GM23338 (cell line): ENCODE measurements at regions not wholly inside any gene's neighbourhood (a gene's known extent, or its start where the extent isn't known, plus 50 kb on each side); places are given as distances from the start of the nearest gene placed in this dataset.

ENCODE experiments used
- ATAC-seq: fragments of 200-7000 bp; cut with Tn5 transposase; 3 replicates; pipeline ENCODE4 v1.9.1; 2020
- DNase-seq: peaks from one replicate; pipeline ENCODE4 v3.0.0-alpha.2; 2015; ENCODE audit warnings: low spot score
- H2AFZ ChIP-seq: fragments of 200-600 bp; sonication (generic); 2 replicates; pipeline ENCODE4 v1.8.0; 2016; ENCODE audit warnings: antibody characterized with exemption, mild to moderate bottlenecking, moderate library complexity
- H3F3A ChIP-seq: fragments of 200-600 bp; sonication (generic); replicated peaks from 2 replicates; pipeline ENCODE4 v1.8.0; 2017; ENCODE audit warnings: antibody characterized with exemption, mixed run types, low read depth
- H3K27ac ChIP-seq: fragments of 200-600 bp; sonication (generic); 2 replicates; pipeline ENCODE4 v1.6.1; 2016; ENCODE audit warnings: low read depth
- H3K27me3 ChIP-seq: fragments of 200-600 bp; sonication (generic); 2 replicates; pipeline ENCODE4 v1.8.0; 2016; ENCODE audit warnings: mild to moderate bottlenecking, mixed run types, moderate library complexity; ENCODE audit not compliant: insufficient read depth
- H3K36me3 ChIP-seq: fragments of 200-600 bp; sonication (generic); 2 replicates; pipeline ENCODE4 v1.8.0; 2016; ENCODE audit warnings: mild to moderate bottlenecking; ENCODE audit not compliant: insufficient read depth
- H3K4me1 ChIP-seq: fragments of 200-600 bp; sonication (generic); 2 replicates; pipeline ENCODE4 v1.8.0; 2016; ENCODE audit warnings: mild to moderate bottlenecking, moderate library complexity; ENCODE audit not compliant: insufficient read depth
- H3K4me2 ChIP-seq: fragments of 200-600 bp; sonication (generic); 2 replicates; pipeline ENCODE4 v1.7.1; 2017; ENCODE audit warnings: mixed run types
- H3K4me3 ChIP-seq: fragments of 200-600 bp; sonication (generic); 2 replicates; pipeline ENCODE4 v1.6.1; 2016; ENCODE audit warnings: mixed run types
- H3K79me2 ChIP-seq: fragments of 200-600 bp; sonication (generic); replicated peaks from 2 replicates; pipeline ENCODE4 v1.8.0; 2017; ENCODE audit warnings: mild to moderate bottlenecking; ENCODE audit not compliant: insufficient read depth
- H3K9me2 ChIP-seq: fragments of 200-600 bp; sonication (generic); 2 replicates; pipeline ENCODE4 v1.8.0; 2017; ENCODE audit not compliant: insufficient read depth
- H4K20me1 ChIP-seq: fragments of 200-600 bp; sonication (generic); replicated peaks from 2 replicates; pipeline ENCODE4 v1.8.0; 2017; ENCODE audit warnings: mild to moderate bottlenecking; ENCODE audit not compliant: insufficient read depth
- H3K27ac Mint-ChIP-seq: 2 replicates; pipeline ENCODE4 v1.8.0; 2020; ENCODE audit warnings: inconsistent platforms, mild to moderate bottlenecking, moderate library complexity, mixed read lengths
- H3K27me3 Mint-ChIP-seq: 3 replicates; pipeline ENCODE4 v1.8.0; 2022; ENCODE audit warnings: low read depth, mild to moderate bottlenecking, moderate library complexity, mixed read lengths, inconsistent platforms; ENCODE audit not compliant: insufficient read depth, poor library complexity
- H3K36me3 Mint-ChIP-seq: 3 replicates; pipeline ENCODE4 v1.8.0; 2021; ENCODE audit warnings: low read depth, mild to moderate bottlenecking, inconsistent platforms, moderate library complexity, mixed read lengths
- H3K4me1 Mint-ChIP-seq: 3 replicates; pipeline ENCODE4 v1.8.0; 2020; ENCODE audit warnings: mild to moderate bottlenecking, inconsistent platforms, mixed read lengths
- H3K4me3 Mint-ChIP-seq: 3 replicates; pipeline ENCODE4 v1.8.0; 2021; ENCODE audit warnings: moderate library complexity, mild to moderate bottlenecking, inconsistent platforms, mixed read lengths
- H3K9me3 Mint-ChIP-seq: 3 replicates; pipeline ENCODE4 v1.8.0; 2020; ENCODE audit warnings: moderate library complexity, mild to moderate bottlenecking, inconsistent platforms, mixed read lengths
- CREB1 ChIP-seq: fragments of 250-450 bp; sonication (Bioruptor Pico); IDR thresholded peaks from 2 replicates; pipeline ENCODE4 v1.5.0; 2020; ENCODE audit warnings: low read depth, mild to moderate bottlenecking, moderate library complexity
- EZH2 ChIP-seq: fragments of 200-600 bp; sonication (generic); IDR thresholded peaks from one replicate; pipeline ENCODE4 v1.8.0; 2017; ENCODE audit warnings: antibody characterized with exemption, mild to moderate bottlenecking, low read depth; ENCODE audit not compliant: unreplicated experiment
- JUNB ChIP-seq: IDR thresholded peaks from one replicate; pipeline ENCODE4 v1.6.1; 2016; ENCODE audit warnings: antibody characterized with exemption; ENCODE audit not compliant: unreplicated experiment
- NANOG ChIP-seq: IDR thresholded peaks from 2 replicates; pipeline ENCODE4 v1.6.1; 2016; ENCODE audit warnings: antibody characterized with exemption, borderline replicate concordance
- POLR2AphosphoS5 ChIP-seq: IDR thresholded peaks from 2 replicates; pipeline ENCODE4 v1.6.1; 2016; ENCODE audit warnings: antibody characterized with exemption, low read depth
- STAT1 ChIP-seq: IDR thresholded peaks from one replicate; pipeline ENCODE4 v1.6.1; 2016; ENCODE audit warnings: antibody characterized with exemption; ENCODE audit not compliant: unreplicated experiment
- ZNF114 ChIP-seq: fragments of 250-450 bp; sonication (Bioruptor Pico); IDR thresholded peaks from 2 replicates; pipeline ENCODE4 v1.5.0; 2020; ENCODE audit warnings: mild to moderate bottlenecking, moderate library complexity
- ZNF331 ChIP-seq: fragments of 250-450 bp; sonication (Bioruptor Pico); IDR thresholded peaks from 2 replicates; pipeline ENCODE4 v1.5.0; 2020; ENCODE audit warnings: low read depth, mild to moderate bottlenecking, moderate library complexity
- TF ChIP-seq, protein P1 (sequence below), 2 experiments: fragments of 200-600 bp in 1 of 2; sonication (generic) in 1 of 2; conservative IDR thresholded peaks; 2 replicates each; pipeline versions ENCODE4 v1.5.1 to v1.6.1; 2016 to 2017; ENCODE audit warnings: antibody characterized with exemption in 2 of 2, low read depth in 2 of 2, mild to moderate bottlenecking in 2 of 2, moderate library complexity in 1 of 2
- TF ChIP-seq, protein P2 (sequence below): IDR thresholded peaks from 2 replicates; pipeline ENCODE4 v1.6.1; 2016; ENCODE audit warnings: antibody characterized with exemption
- TF ChIP-seq, protein P3 (sequence below): fragments of 250-450 bp; sonication (Bioruptor Pico); IDR thresholded peaks from 2 replicates; pipeline ENCODE4 v1.5.0; 2020; ENCODE audit warnings: mild to moderate bottlenecking, moderate library complexity
- TF ChIP-seq, protein P4 (sequence below): IDR thresholded peaks from one replicate; pipeline ENCODE4 v1.6.1; 2018; ENCODE audit warnings: antibody characterized with exemption; ENCODE audit not compliant: unreplicated experiment

DNA sequence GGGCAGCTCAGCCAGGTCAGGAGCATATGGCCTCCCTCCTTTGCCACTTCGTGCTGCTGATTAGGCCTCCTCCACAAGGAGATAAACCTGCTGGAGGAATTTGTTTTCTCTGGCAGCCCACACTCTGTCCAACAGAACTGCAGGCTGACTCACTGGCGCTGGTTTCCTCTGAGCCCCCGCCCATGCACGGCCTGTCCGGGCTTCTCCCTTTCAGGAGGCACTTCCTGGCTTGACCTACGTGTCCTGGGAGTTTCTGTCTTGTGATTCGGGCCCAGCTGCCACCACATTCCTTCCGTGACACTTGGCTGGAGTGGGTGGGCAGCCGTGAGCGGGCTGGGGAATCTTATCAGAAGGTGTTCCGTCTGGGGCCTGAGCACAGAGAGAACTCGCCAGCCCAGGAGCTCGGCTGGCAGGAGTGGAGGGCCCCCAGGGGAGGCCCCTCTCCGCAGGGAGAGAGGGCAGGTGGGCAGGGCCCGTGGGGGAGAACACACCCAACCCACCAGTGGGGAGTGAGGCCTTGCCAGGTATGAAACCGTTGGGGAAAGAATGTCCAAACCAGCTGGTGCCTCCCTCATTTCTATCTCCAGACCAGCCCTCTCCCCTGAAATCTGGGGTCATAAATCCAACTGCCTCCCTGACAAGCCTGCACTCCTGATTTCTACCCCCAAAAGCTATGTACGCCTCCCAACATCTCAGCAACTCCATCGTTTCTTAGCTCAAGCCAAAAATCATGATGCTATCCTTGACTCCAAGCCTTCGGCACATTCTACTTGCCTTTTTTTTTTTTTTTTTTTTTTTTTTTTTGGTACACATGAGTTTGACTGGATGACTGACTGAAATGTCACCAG lies 110.6 kb upstream of the MEF2A start (continued):
- TF ChIP-seq, protein P1, sequence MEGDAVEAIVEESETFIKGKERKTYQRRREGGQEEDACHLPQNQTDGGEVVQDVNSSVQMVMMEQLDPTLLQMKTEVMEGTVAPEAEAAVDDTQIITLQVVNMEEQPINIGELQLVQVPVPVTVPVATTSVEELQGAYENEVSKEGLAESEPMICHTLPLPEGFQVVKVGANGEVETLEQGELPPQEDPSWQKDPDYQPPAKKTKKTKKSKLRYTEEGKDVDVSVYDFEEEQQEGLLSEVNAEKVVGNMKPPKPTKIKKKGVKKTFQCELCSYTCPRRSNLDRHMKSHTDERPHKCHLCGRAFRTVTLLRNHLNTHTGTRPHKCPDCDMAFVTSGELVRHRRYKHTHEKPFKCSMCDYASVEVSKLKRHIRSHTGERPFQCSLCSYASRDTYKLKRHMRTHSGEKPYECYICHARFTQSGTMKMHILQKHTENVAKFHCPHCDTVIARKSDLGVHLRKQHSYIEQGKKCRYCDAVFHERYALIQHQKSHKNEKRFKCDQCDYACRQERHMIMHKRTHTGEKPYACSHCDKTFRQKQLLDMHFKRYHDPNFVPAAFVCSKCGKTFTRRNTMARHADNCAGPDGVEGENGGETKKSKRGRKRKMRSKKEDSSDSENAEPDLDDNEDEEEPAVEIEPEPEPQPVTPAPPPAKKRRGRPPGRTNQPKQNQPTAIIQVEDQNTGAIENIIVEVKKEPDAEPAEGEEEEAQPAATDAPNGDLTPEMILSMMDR (conservative IDR thresholded peaks at IDR 0.05; ENCODE audit: low read depth in 2 of 2), result no peak

DNA sequence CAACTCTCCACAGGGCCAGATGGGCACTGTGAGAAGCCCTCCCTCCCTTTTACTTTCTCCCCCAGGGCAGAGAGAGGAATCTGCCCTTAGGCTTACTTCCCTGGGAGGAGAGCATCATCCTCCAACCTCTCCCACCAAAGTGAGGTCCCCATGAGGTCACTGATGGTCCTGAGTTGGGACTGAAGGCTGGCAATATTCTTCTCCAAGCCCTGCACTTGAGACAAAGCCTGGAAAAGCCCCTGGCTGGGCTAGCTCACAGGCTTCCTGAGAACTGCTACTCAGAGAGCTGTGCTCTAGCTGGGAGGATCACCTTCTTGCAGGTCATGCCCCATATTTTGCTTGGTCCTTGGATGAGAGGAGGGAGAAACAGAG lies 110.0 kb upstream of the MEF2A start:
- H3K9me2 ChIP-seq, result no peaks in the 10 kb centered on the region
- no peak overlapping the region for H3K4me2 ChIP-seq
- no peak overlapping the region for H3K27ac ChIP-seq
- no peaks in the 10 kb centered on the region for H3K79me2 ChIP-seq
- DNase-seq (no peak), ATAC-seq (no peak)
- no peak overlapping the region for H2AFZ ChIP-seq
- Mint-ChIP-seq H3K27ac (no peak overlapping the region), H3K4me3 (no peak overlapping the region), H3K36me3 (no peaks in the 10 kb centered on the region; the same call in 2 of the 3 replicates), H3K4me1 (no peaks in the 10 kb centered on the region), H3K9me3 (peaks cover 7% of the 10 kb centered on the region; the same call in 2 of the 3 replicates), H3K27me3 (peaks cover 8% of the 10 kb centered on the region)
- H3K36me3 ChIP-seq, result no peaks in the 10 kb centered on the region; the same call in 1 of the 2 replicates
- H3F3A ChIP-seq, result no peaks in the 10 kb centered on the region
- no peaks in the 10 kb centered on the region for H3K4me1 ChIP-seq
- TF ChIP-seq NANOG (no peak), JUNB (no peak), EZH2 (no peak), ZNF331 (CRISPR knock-in tag) (no peak), CREB1 (CRISPR knock-in tag) (no peak), POLR2AphosphoS5 (no peak), STAT1 (no peak), ZNF114 (no peak)
- TF ChIP-seq, protein P2, sequence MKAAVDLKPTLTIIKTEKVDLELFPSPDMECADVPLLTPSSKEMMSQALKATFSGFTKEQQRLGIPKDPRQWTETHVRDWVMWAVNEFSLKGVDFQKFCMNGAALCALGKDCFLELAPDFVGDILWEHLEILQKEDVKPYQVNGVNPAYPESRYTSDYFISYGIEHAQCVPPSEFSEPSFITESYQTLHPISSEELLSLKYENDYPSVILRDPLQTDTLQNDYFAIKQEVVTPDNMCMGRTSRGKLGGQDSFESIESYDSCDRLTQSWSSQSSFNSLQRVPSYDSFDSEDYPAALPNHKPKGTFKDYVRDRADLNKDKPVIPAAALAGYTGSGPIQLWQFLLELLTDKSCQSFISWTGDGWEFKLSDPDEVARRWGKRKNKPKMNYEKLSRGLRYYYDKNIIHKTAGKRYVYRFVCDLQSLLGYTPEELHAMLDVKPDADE, result no peak
- TF ChIP-seq, protein P3, sequence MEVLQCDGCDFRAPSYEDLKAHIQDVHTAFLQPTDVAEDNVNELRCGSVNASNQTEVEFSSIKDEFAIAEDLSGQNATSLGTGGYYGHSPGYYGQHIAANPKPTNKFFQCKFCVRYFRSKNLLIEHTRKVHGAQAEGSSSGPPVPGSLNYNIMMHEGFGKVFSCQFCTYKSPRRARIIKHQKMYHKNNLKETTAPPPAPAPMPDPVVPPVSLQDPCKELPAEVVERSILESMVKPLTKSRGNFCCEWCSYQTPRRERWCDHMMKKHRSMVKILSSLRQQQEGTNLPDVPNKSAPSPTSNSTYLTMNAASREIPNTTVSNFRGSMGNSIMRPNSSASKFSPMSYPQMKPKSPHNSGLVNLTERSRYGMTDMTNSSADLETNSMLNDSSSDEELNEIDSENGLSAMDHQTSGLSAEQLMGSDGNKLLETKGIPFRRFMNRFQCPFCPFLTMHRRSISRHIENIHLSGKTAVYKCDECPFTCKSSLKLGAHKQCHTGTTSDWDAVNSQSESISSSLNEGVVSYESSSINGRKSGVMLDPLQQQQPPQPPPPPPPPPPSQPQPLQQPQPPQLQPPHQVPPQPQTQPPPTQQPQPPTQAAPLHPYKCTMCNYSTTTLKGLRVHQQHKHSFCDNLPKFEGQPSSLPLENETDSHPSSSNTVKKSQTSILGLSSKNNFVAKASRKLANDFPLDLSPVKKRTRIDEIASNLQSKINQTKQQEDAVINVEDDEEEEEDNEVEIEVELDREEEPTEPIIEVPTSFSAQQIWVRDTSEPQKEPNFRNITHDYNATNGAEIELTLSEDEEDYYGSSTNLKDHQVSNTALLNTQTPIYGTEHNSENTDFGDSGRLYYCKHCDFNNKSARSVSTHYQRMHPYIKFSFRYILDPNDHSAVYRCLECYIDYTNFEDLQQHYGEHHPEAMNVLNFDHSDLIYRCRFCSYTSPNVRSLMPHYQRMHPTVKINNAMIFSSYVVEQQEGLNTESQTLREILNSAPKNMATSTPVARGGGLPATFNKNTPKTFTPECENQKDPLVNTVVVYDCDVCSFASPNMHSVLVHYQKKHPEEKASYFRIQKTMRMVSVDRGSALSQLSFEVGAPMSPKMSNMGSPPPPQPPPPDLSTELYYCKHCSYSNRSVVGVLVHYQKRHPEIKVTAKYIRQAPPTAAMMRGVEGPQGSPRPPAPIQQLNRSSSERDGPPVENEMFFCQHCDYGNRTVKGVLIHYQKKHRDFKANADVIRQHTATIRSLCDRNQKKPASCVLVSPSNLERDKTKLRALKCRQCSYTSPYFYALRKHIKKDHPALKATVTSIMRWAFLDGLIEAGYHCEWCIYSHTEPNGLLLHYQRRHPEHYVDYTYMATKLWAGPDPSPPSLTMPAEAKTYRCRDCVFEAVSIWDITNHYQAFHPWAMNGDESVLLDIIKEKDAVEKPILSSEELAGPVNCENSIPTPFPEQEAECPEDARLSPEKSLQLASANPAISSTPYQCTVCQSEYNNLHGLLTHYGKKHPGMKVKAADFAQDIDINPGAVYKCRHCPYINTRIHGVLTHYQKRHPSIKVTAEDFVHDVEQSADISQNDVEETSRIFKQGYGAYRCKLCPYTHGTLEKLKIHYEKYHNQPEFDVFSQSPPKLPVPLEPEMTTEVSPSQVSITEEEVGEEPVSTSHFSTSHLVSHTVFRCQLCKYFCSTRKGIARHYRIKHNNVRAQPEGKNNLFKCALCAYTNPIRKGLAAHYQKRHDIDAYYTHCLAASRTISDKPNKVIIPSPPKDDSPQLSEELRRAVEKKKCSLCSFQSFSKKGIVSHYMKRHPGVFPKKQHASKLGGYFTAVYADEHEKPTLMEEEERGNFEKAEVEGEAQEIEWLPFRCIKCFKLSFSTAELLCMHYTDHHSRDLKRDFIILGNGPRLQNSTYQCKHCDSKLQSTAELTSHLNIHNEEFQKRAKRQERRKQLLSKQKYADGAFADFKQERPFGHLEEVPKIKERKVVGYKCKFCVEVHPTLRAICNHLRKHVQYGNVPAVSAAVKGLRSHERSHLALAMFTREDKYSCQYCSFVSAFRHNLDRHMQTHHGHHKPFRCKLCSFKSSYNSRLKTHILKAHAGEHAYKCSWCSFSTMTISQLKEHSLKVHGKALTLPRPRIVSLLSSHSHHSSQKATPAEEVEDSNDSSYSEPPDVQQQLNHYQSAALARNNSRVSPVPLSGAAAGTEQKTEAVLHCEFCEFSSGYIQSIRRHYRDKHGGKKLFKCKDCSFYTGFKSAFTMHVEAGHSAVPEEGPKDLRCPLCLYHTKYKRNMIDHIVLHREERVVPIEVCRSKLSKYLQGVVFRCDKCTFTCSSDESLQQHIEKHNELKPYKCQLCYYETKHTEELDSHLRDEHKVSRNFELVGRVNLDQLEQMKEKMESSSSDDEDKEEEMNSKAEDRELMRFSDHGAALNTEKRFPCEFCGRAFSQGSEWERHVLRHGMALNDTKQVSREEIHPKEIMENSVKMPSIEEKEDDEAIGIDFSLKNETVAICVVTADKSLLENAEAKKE, result no peak
- TF ChIP-seq, protein P4, sequence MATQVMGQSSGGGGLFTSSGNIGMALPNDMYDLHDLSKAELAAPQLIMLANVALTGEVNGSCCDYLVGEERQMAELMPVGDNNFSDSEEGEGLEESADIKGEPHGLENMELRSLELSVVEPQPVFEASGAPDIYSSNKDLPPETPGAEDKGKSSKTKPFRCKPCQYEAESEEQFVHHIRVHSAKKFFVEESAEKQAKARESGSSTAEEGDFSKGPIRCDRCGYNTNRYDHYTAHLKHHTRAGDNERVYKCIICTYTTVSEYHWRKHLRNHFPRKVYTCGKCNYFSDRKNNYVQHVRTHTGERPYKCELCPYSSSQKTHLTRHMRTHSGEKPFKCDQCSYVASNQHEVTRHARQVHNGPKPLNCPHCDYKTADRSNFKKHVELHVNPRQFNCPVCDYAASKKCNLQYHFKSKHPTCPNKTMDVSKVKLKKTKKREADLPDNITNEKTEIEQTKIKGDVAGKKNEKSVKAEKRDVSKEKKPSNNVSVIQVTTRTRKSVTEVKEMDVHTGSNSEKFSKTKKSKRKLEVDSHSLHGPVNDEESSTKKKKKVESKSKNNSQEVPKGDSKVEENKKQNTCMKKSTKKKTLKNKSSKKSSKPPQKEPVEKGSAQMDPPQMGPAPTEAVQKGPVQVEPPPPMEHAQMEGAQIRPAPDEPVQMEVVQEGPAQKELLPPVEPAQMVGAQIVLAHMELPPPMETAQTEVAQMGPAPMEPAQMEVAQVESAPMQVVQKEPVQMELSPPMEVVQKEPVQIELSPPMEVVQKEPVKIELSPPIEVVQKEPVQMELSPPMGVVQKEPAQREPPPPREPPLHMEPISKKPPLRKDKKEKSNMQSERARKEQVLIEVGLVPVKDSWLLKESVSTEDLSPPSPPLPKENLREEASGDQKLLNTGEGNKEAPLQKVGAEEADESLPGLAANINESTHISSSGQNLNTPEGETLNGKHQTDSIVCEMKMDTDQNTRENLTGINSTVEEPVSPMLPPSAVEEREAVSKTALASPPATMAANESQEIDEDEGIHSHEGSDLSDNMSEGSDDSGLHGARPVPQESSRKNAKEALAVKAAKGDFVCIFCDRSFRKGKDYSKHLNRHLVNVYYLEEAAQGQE, result no peak
- H3K27me3 ChIP-seq, result no peaks in the 10 kb centered on the region
- H3K4me3 ChIP-seq, result no peak overlapping the region
- H4K20me1 ChIP-seq, result no peaks in the 10 kb centered on the region
